Neural cell (in vitro differentiated cells): ENCODE measurements at regions not wholly inside any gene's neighbourhood (a gene's known extent, or its start where the extent isn't known, plus 50 kb on each side); places are given as distances from the start of the nearest gene placed in this dataset.

Experiments used
- H2AFZ ChIP-seq: fragments of 200-600, 300-800 bp; sonication (generic), shearing (Covaris generic); 2 replicates; pipeline ENCODE4 v1.6.0; 2014; ENCODE audit warnings: low read depth, mild to moderate bottlenecking, antibody characterized with exemption, low read length, moderate library complexity
- H3F3A ChIP-seq: fragments of 200-600 bp; shearing (Covaris generic); 2 replicates; pipeline ENCODE4 v1.6.1; 2016; ENCODE audit warnings: mild to moderate bottlenecking, moderate library complexity, mixed read lengths, antibody characterized with exemption, low read length; ENCODE audit not compliant: insufficient read depth, poor library complexity, severe bottlenecking
- H3K27ac ChIP-seq: fragments of 200-600, 300-800 bp; sonication (generic), shearing (Covaris generic); 2 replicates; pipeline ENCODE4 v1.5.1; 2014; ENCODE audit warnings: mild to moderate bottlenecking, low read length, moderate library complexity
- H3K27me3 ChIP-seq: fragments of 300-800, 200-600 bp; sonication (generic), shearing (Covaris generic); 2 replicates; pipeline ENCODE4 v1.6.0; 2014; ENCODE audit warnings: mild to moderate bottlenecking, low read depth, low read length, moderate library complexity; ENCODE audit not compliant: insufficient read depth
- H3K36me3 ChIP-seq: fragments of 300-800, 200-600 bp; sonication (generic), shearing (Covaris generic); 2 replicates; pipeline ENCODE4 v1.5.1; 2014; ENCODE audit warnings: mild to moderate bottlenecking, antibody characterized with exemption, low read length, moderate library complexity; ENCODE audit not compliant: insufficient read depth
- H3K4me2 ChIP-seq: fragments of 300-800, 200-600 bp; sonication (generic), shearing (Covaris generic); 2 replicates; pipeline ENCODE4 v1.6.0; 2014; ENCODE audit warnings: mild to moderate bottlenecking, low read length
- H3K4me3 ChIP-seq: fragments of 300-800, 200-600 bp; sonication (generic), shearing (Covaris generic); 2 replicates; pipeline ENCODE4 v1.5.1; 2014; ENCODE audit warnings: mild to moderate bottlenecking, low read length, moderate library complexity
- H3K79me2 ChIP-seq: fragments of 200-600 bp; shearing (Covaris generic); replicated peaks from 2 replicates; pipeline ENCODE4 v1.6.0; 2014; ENCODE audit warnings: mild to moderate bottlenecking, low read length, moderate library complexity; ENCODE audit not compliant: insufficient read depth
- H3K9ac ChIP-seq: fragments of 300-800, 200-600 bp; sonication (generic), shearing (Covaris generic); 2 replicates; pipeline ENCODE4 v1.6.1; 2016; ENCODE audit warnings: mild to moderate bottlenecking, low read length, mixed read lengths
- H3K9me2 ChIP-seq: fragments of 200-600 bp; shearing (Covaris generic); 2 replicates; pipeline ENCODE4 v1.6.1; 2016; ENCODE audit warnings: mild to moderate bottlenecking, low read length, mixed read lengths; ENCODE audit not compliant: insufficient read depth
- H3K9me3 ChIP-seq: fragments of 200-600, 300-800 bp; sonication (generic), shearing (Covaris generic); 2 replicates; pipeline ENCODE4 v1.6.1; 2016; ENCODE audit warnings: mild to moderate bottlenecking, mixed run types, low read length, moderate library complexity, mixed read lengths
- H4K20me1 ChIP-seq: fragments of 200-600 bp; shearing (Covaris generic); 2 replicates; pipeline ENCODE4 v1.6.1; 2016; ENCODE audit warnings: mild to moderate bottlenecking, mixed run types; ENCODE audit not compliant: insufficient read depth
- MXI1 ChIP-seq: fragments of 450-650 bp; conservative IDR thresholded peaks from 2 replicates; pipeline ENCODE4 v1.6.1; 2014; ENCODE audit warnings: antibody characterized with exemption, mild to moderate bottlenecking; ENCODE audit not compliant: poor library complexity, severe bottlenecking
- POLR2AphosphoS5 ChIP-seq: IDR thresholded peaks from 2 replicates; pipeline ENCODE4 v1.6.1; 2012
- TAF1 ChIP-seq: IDR thresholded peaks from 2 replicates; pipeline ENCODE4 v1.6.1; 2012; ENCODE audit warnings: low read depth
- TF ChIP-seq, protein P1 (sequence below): fragments of 450-650 bp; IDR thresholded peaks from 2 replicates; pipeline ENCODE4 v1.5.1; 2014; ENCODE audit warnings: antibody characterized with exemption, mild to moderate bottlenecking, moderate library complexity; ENCODE audit not compliant: poor library complexity, severe bottlenecking
- TF ChIP-seq, protein P2 (sequence below): IDR thresholded peaks from 2 replicates; pipeline ENCODE4 v1.6.1; 2012; ENCODE audit warnings: borderline replicate concordance

DNA sequence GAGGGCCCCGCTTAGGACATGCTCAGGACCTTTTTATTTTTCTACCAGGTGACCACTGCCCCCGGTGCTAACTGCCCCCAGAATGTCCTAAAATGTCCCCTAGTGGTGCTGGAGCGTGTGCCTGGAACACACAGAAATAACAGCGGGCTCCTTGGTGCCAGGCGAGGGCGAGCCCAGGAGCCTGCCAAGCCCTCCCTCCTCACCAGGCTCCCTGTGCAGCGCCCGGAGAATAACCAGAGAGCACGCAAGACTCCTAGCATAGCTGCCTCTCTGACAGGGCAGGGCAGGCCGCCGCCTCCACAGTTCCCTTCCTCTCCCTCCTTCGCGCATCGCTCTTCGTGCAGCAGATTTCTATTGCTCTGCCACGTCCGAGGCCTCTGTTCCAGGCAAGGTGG lies 84.3 kb upstream of the ZNF516 start:
- no peaks in the 10 kb centered on the region for H3K36me3 ChIP-seq
- TF ChIP-seq, protein P1, sequence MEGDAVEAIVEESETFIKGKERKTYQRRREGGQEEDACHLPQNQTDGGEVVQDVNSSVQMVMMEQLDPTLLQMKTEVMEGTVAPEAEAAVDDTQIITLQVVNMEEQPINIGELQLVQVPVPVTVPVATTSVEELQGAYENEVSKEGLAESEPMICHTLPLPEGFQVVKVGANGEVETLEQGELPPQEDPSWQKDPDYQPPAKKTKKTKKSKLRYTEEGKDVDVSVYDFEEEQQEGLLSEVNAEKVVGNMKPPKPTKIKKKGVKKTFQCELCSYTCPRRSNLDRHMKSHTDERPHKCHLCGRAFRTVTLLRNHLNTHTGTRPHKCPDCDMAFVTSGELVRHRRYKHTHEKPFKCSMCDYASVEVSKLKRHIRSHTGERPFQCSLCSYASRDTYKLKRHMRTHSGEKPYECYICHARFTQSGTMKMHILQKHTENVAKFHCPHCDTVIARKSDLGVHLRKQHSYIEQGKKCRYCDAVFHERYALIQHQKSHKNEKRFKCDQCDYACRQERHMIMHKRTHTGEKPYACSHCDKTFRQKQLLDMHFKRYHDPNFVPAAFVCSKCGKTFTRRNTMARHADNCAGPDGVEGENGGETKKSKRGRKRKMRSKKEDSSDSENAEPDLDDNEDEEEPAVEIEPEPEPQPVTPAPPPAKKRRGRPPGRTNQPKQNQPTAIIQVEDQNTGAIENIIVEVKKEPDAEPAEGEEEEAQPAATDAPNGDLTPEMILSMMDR, result no peak
- H3K27me3 ChIP-seq, result no peaks in the 10 kb centered on the region
- H3K4me2 ChIP-seq, result no peak overlapping the region
- H3K9me3 ChIP-seq, result no peaks in the 10 kb centered on the region
- no peaks in the 10 kb centered on the region for H3F3A ChIP-seq
- H3K9me2 ChIP-seq, result no peaks in the 10 kb centered on the region
- H2AFZ ChIP-seq, result no peak overlapping the region
- no peaks in the 10 kb centered on the region for H4K20me1 ChIP-seq
- H3K4me3 ChIP-seq, result no peak overlapping the region
- no peaks in the 10 kb centered on the region for H3K79me2 ChIP-seq
- no peak overlapping the region for H3K9ac ChIP-seq
- no peak overlapping the region for H3K27ac ChIP-seq

DNA sequence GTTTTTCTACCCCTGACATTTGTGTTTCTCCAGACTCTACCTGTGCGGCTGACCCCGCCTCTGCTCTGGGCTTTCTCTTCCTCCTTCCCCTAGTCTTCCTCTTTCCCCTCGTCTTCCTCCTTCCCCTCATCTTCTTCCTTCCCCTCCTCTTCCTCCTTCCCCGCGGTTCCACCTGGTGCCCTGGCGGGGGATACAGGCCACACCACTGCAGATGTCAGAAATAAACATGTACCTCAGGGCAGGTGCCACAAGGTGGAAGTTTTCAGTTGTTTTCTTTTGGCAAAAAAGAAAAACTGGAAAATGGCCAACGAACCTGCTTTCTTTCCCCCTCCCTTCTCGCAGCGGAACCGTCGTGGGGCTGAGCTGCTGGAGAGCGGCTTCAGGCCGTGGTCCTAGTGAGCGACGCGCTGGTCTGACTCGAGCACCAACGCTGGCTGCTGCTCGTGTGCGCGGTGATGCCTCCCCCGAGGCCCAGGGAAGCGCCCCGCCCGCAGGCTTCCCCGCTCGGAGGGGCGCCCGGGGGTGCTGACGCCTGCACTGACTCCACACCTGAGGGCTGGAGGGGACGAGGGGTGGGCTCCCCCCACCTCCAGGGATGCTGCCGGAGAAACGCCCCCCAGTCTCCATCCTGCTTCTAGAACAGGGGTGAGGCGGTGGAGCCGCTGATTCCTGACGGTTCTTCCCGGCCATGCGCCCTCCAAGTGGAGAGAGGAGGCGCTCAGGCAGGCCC lies 83.7 kb upstream of the ZNF516 start:
- Histone ChIP-seq H3K9me2 (no peaks in the 10 kb centered on the region), H4K20me1 (no peaks in the 10 kb centered on the region), H3K9ac (no peak overlapping the region), H3K27me3 (no peaks in the 10 kb centered on the region), H3K36me3 (no peaks in the 10 kb centered on the region), H3K27ac (no peak overlapping the region), H3K4me2 (no peak overlapping the region), H3K79me2 (no peaks in the 10 kb centered on the region), H3F3A (no peaks in the 10 kb centered on the region), H3K4me3 (no peak overlapping the region), H3K9me3 (no peaks in the 10 kb centered on the region), H2AFZ (no peak overlapping the region)
- TF ChIP-seq, protein P2, sequence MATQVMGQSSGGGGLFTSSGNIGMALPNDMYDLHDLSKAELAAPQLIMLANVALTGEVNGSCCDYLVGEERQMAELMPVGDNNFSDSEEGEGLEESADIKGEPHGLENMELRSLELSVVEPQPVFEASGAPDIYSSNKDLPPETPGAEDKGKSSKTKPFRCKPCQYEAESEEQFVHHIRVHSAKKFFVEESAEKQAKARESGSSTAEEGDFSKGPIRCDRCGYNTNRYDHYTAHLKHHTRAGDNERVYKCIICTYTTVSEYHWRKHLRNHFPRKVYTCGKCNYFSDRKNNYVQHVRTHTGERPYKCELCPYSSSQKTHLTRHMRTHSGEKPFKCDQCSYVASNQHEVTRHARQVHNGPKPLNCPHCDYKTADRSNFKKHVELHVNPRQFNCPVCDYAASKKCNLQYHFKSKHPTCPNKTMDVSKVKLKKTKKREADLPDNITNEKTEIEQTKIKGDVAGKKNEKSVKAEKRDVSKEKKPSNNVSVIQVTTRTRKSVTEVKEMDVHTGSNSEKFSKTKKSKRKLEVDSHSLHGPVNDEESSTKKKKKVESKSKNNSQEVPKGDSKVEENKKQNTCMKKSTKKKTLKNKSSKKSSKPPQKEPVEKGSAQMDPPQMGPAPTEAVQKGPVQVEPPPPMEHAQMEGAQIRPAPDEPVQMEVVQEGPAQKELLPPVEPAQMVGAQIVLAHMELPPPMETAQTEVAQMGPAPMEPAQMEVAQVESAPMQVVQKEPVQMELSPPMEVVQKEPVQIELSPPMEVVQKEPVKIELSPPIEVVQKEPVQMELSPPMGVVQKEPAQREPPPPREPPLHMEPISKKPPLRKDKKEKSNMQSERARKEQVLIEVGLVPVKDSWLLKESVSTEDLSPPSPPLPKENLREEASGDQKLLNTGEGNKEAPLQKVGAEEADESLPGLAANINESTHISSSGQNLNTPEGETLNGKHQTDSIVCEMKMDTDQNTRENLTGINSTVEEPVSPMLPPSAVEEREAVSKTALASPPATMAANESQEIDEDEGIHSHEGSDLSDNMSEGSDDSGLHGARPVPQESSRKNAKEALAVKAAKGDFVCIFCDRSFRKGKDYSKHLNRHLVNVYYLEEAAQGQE, result no peak
- TF ChIP-seq MXI1 (no peak), POLR2AphosphoS5 (no peak), TAF1 (no peak)
- TF ChIP-seq, protein P1, result no peak
